CD4-positive, alpha-beta T cell (primary cell): ENCODE measurements at regions not wholly inside any gene's neighbourhood (a gene's known extent, or its start where the extent isn't known, plus 50 kb on each side); places are given as distances from the start of the nearest gene placed in this dataset.

ENCODE experiments used
- ATAC-seq: fragments of 200-7000 bp; cut with Tn5 transposase; one replicate; pipeline ENCODE4 v1.10.0; 2022; ENCODE audit warnings: mild to moderate bottlenecking; ENCODE audit not compliant: poor library complexity
- CTCF ChIA-PET: fragments of 350-600 bp; sonication (Branson Sonifier 250); formaldehyde crosslinking; loops from one replicate; lab custom pipeline; 2021; ENCODE audit warnings: antibody characterized with exemption, inconsistent platforms; lab: Charles Lee
- POLR2A ChIA-PET: fragments of 350-600 bp; sonication (Branson Sonifier 250); formaldehyde crosslinking; loops from one replicate; lab custom pipeline; 2021; ENCODE audit warnings: antibody characterized with exemption, inconsistent platforms; lab: Charles Lee
- DNase-seq, 14 experiments: peaks; one replicate each; pipeline ENCODE4 v3.0.0-alpha.2; 2013 to 2020; ENCODE audit warnings: mixed read lengths in 2 of 14
- H3K27ac ChIP-seq, 2 donors: one replicate each; pipeline versions ENCODE4 v1.5.1 to v1.7.0; 2013; ENCODE audit warnings: low read length in 2 of 2, low read depth in 1 of 2, mild to moderate bottlenecking in 1 of 2
- H3K27me3 ChIP-seq, 2 experiments: 1 replicate in 1 of 2; 2 replicates in 1 of 2; pipeline versions ENCODE4 v1.6.1 to v1.7.0; 2013; ENCODE audit warnings: low read length in 2 of 2, control low read depth in 1 of 2, mild to moderate bottlenecking in 1 of 2, moderate library complexity in 1 of 2; ENCODE audit not compliant: insufficient read depth in 2 of 2, control insufficient read depth in 1 of 2
- H3K36me3 ChIP-seq: one replicate; pipeline ENCODE4 v1.6.1; 2013; ENCODE audit warnings: low read length, control low read depth; ENCODE audit not compliant: insufficient read depth
- H3K4me1 ChIP-seq: one replicate; pipeline ENCODE4 v1.6.1; 2013; ENCODE audit warnings: low read length, control low read depth; ENCODE audit not compliant: insufficient read depth
- H3K4me3 ChIP-seq: one replicate; pipeline ENCODE4 v1.5.1; 2013; ENCODE audit warnings: mild to moderate bottlenecking, low read length, moderate library complexity
- H3K9me3 ChIP-seq, 2 experiments: 1 replicate in 1 of 2; 2 replicates in 1 of 2; pipeline versions ENCODE4 v1.6.1 to v1.7.0; 2013; ENCODE audit warnings: low read length in 2 of 2, mild to moderate bottlenecking in 2 of 2, control low read depth in 1 of 2, moderate library complexity in 1 of 2; ENCODE audit not compliant: control insufficient read depth in 1 of 2, insufficient read depth in 1 of 2
- H3K27ac Mint-ChIP-seq: one replicate; pipeline ENCODE4 v1.8.0; 2020; ENCODE audit warnings: mixed read lengths
- H3K27me3 Mint-ChIP-seq: one replicate; pipeline ENCODE4 v1.8.0; 2021; ENCODE audit warnings: mixed read lengths
- H3K36me3 Mint-ChIP-seq: one replicate; pipeline ENCODE4 v1.8.0; 2021; ENCODE audit warnings: low read depth, mixed read lengths
- H3K4me1 Mint-ChIP-seq: one replicate; pipeline ENCODE4 v1.8.0; 2021; ENCODE audit warnings: low read depth, mixed read lengths
- H3K4me3 Mint-ChIP-seq: one replicate; pipeline ENCODE4 v1.8.0; 2020; ENCODE audit warnings: mild to moderate bottlenecking, mixed read lengths
- H3K9me3 Mint-ChIP-seq: one replicate; pipeline ENCODE4 v1.8.0; 2020; ENCODE audit warnings: mixed read lengths
- CTCF ChIP-seq: fragments of 200-600 bp; IDR thresholded peaks from one replicate; pipeline ENCODE4 v1.8.0; 2022; ENCODE audit warnings: antibody characterized with exemption, mild to moderate bottlenecking
- intact Hi-C, 2 experiments: fragments of 100-400 bp; cut with DNase I in 1 of 2; cut with micrococcal nuclease in 1 of 2; formaldehyde crosslinking; loops; one replicate each; pipeline versions ENCODE4 v1.15.1 to v1.9.0; 2023 to 2025; cut with DNase I, micrococcal nuclease

GRCh38 chr1:78385744-78386462 is 104.9 kb upstream of the PTGFR start:
- DNase-seq, result no peak
- H3K36me3 Mint-ChIP-seq, result no peaks in the 10 kb centered on the region
- no peak overlapping the region for H3K27ac Mint-ChIP-seq
- Histone ChIP-seq H3K4me3 (no peak overlapping the region), H3K27me3 (no peaks in the 10 kb centered on the region), H3K36me3 (no peaks in the 10 kb centered on the region), H3K27ac (no peak overlapping the region), H3K9me3 (no peaks in the 10 kb centered on the region), H3K4me1 (no peaks in the 10 kb centered on the region)
- POLR2A ChIA-PET, result no interaction called here
- no peaks in the 10 kb centered on the region for H3K4me1 Mint-ChIP-seq
- no peak overlapping the region for H3K4me3 Mint-ChIP-seq
- no peaks in the 10 kb centered on the region for H3K27me3 Mint-ChIP-seq
- no peak for TF ChIP-seq CTCF
- peaks cover 2% of the 10 kb centered on the region for H3K9me3 Mint-ChIP-seq
- CTCF ChIA-PET, result no interaction called here
- no peak for ATAC-seq
- intact Hi-C loops, result no loop called here

- Mint-ChIP-seq H3K4me1 (no peaks in the 10 kb centered on the region), H3K9me3 (no peaks in the 10 kb centered on the region), H3K27ac (no peak overlapping the region), H3K36me3 (no peaks in the 10 kb centered on the region), H3K4me3 (no peak overlapping the region), H3K27me3 (no peaks in the 10 kb centered on the region)
- ChIA-PET CTCF (no interaction called here), POLR2A (no interaction called here)
- H3K27me3 ChIP-seq, result no peaks in the 10 kb centered on the region
- H3K9me3 ChIP-seq, result no peaks in the 10 kb centered on the region
- H3K4me1 ChIP-seq, result no peaks in the 10 kb centered on the region
- H3K4me3 ChIP-seq, result no peak overlapping the region
- DNase-seq (no peak), ATAC-seq (no peak)
- H3K27ac ChIP-seq, result no peak overlapping the region
- intact Hi-C loops, result no loop called here
- no peaks in the 10 kb centered on the region for H3K36me3 ChIP-seq
- TF ChIP-seq CTCF, result no peak
Measured at GRCh38 chr1:78387201-78387600, 103.6 kb upstream of the PTGFR start.

- H3K27ac ChIP-seq, result no peak overlapping the region
- DNase-seq (no peak), ATAC-seq (no peak)
- H3K36me3 ChIP-seq, result no peaks in the 10 kb centered on the region
- intact Hi-C loops, result no loop called here
- H3K9me3 Mint-ChIP-seq, result no peaks in the 10 kb centered on the region
- H3K4me3 Mint-ChIP-seq, result no peak overlapping the region
- no peaks in the 10 kb centered on the region for H3K4me1 Mint-ChIP-seq
- CTCF ChIA-PET, result no interaction called here
- H3K9me3 ChIP-seq, result no peaks in the 10 kb centered on the region
- H3K4me3 ChIP-seq, result no peak overlapping the region
- no peaks in the 10 kb centered on the region for H3K4me1 ChIP-seq
- H3K27me3 Mint-ChIP-seq, result no peaks in the 10 kb centered on the region
- H3K27ac Mint-ChIP-seq, result no peak overlapping the region
- POLR2A ChIA-PET, result no interaction called here
- no peaks in the 10 kb centered on the region for H3K27me3 ChIP-seq
- no peak for TF ChIP-seq CTCF
- no peaks in the 10 kb centered on the region for H3K36me3 Mint-ChIP-seq
Measured at GRCh38 chr1:78387871-78388270, 102.9 kb upstream of the PTGFR start.
